Testis (tissue), 2 donors: ENCODE measurements at regions not wholly inside any gene's neighbourhood (a gene's known extent, or its start where the extent isn't known, plus 50 kb on each side); places are given as distances from the start of the nearest gene placed in this dataset.

Experiments
- CTCF ChIP-seq, 3 experiments: fragments of 450-650 bp in 2 of 3; fragments of 200-600 bp in 1 of 3; sonication (generic) in 1 of 3; IDR thresholded peaks; one replicate each; pipeline ENCODE4 v1.5.1; 2016 to 2019; ENCODE audit warnings: antibody characterized with exemption in 3 of 3, mild to moderate bottlenecking in 2 of 3, moderate library complexity in 1 of 3
- POLR2A ChIP-seq: fragments of 450-650 bp; IDR thresholded peaks from one replicate; pipeline ENCODE4 v1.6.1; 2017; ENCODE audit warnings: antibody characterized with exemption, mild to moderate bottlenecking, moderate library complexity

- TF ChIP-seq CTCF (IDR thresholded peaks at IDR 0.05) = no peak
- no peak for TF ChIP-seq POLR2A
Observed at GRCh38 chr2:66729416-66730330, 294.7 kb downstream of the MEIS1 start.
